GM19238 (cell line): ENCODE measurements at regions not wholly inside any gene's neighbourhood (a gene's known extent, or its start where the extent isn't known, plus 50 kb on each side); places are given as distances from the start of the nearest gene placed in this dataset.
"Not testable (repeated sequence)": the region's sequence is repeated elsewhere in the genome, so short reads cannot be mapped to it uniquely, and the experiment has no call there.

Source experiments
- DNase-seq: peaks from one replicate; pipeline ENCODE4 v3.0.0; 2011; ENCODE audit warnings: low spot score; ENCODE audit not compliant: insufficient read length

DNA sequence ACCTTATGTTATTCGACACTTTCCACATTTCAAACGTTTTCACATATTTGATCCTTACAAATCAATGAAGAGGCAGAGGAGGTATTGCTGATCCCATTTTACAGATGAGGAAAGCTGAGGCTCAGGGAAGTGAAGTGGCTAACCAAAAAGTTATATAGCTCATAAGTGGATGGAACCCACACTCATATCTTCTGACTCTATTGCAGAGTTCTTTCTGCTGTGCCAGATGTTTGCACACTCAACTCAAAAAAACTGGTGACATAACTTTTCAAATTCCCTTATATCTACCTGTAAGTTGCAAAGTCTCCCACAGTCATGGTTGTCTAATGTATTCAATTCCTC is 84.0 kb upstream of the SETMAR start:
- no peak for DNase-seq

DNA sequence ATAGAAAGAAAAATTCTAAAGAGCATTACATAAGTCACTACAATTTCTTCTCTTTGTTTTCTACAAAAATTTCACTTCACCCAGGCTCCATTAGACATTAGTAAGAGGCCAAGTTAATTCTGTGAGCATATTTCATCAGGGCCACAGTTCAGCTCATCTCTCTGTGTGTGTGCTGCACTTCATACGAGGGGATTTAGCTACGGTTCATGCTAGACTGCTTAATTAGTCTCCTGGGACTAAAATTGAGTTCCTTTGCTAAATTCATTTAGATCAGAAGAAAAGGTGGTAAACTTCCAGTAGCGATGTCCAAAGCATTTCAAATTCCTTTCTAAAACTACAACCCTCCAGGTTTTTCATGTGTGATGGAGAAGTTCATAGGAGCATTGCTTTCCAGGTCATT is 83.1 kb upstream of the SETMAR start:
- DNase-seq: no peak

DNA sequence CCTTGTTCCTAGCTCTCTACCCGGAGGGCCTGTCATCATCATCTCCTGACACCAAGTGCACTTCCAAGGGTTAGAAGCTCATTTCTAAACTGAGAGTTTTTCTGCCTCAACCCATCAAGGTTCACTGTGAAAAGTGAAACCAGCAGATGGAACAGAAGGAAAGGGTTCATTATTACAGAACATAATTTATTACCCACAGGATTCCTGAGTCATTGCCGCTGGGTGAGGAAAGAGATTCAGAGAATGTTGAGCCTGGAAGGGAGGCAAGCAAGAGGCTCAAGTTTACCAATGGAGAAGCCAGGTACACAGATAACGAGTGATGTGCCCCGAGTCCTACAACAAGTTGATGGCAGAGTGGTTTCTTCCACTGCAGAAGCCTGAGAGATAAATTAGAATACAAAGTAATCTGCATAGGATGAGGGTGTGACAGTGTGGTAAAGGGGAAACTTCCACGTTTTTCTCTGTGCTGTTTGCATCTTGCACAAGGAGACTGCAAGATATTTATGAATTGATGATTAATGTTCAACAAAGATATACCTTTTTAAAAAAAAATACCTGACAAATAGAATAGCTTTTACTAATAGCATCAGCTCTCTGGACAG is 80.5 kb upstream of the SETMAR start:
- DNase-seq: no peak

DNA sequence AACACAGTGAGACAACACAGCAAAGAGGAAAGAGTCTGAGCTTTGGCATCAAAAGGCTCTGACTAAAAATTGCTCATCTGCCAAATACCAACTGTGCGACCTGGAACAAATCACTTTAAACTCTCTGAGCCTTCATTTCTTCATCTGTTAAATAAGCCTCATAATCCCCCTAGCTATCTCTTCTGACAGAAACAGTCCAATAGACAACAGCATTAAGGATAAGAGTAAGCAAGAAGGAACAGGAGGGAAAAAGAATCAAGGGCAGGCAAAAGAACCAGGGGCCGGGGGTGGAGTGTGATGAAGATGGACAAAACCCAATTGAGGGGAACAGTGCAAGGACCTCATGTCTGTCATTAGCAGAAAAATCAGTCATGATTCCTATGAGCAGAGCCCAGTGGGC is 79.4 kb upstream of the SETMAR start:
- no peak for DNase-seq

DNA sequence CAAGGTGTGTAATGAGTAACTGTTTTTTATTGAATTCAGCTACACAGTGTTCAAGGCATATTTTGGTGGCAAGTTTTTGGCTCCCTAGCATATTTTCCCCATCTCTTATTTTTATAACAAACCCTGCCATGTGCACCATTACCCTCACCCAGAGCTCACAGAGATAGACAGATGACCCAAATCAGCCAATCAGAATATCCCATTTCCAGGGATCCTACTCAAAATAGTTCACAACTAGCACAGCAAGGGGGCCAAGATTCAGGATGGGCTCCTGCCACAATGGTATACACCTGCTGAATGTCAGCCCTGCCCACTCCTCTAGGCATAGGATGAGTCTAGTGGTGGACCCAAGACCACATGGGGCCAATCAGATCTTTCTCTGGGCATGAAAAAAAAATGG is 78.8 kb upstream of the SETMAR start:
- DNase-seq: no peak

DNA sequence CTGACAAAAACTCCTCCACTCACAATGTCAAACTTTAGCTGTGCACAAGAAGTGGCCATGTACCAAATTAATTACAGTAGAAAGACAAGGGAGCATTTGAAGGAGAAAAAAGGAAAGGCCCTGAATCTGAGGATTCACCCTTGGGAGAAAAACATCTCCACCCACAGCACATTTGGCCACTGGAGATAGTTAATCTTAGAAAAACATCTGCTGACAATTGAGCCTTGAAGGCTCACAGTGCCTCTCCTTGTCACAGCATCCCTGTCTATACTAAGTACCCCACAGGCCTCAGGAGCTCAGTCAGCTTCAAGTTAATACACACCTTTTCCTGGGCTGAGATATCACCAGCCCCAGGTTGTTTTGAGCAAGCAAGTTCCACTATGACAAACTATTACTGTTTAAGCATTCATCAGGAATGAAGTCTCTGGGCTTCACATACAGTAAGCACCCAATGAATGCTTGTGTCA is 78.1 kb upstream of the SETMAR start:
- no peak for DNase-seq

DNA sequence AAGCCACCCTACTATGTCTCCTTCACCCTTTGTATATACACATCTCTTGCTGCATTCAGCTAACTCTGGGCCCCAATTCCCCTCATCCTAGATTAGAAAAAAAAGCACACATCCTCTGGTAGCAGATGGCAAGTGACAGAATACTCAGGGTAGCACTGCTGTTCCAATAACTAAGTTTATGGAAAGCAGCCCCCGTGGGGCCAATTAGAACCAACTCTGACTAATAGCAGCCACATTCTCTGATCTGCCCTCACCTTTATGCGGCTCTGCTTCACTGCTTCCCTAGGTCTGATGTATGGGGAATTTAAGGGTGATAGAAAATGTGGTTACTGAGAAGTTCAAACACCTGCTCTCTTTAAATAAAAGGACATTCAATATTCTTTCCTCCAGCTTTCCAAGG is 74.9 kb upstream of the SETMAR start:
- DNase-seq: no peak

DNA sequence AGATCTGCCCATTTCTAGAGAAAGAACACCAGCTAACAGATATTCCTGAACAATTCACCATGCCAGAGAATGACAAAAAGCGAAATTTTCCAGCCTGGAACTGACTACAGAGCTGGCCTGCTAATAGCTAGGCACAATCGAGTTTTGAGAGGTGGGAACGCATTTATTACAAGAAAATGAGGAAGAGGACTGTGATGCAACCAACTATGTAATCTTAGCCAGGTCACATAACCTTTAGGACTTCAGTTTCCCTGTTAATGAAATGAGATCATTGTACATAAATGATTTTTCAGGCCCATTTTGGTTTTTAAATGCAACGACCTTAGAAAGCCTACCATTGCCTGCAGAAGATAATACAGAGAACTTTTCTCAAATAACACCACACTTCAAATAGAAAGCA is 72.1 kb upstream of the SETMAR start:
- no peak for DNase-seq

DNA sequence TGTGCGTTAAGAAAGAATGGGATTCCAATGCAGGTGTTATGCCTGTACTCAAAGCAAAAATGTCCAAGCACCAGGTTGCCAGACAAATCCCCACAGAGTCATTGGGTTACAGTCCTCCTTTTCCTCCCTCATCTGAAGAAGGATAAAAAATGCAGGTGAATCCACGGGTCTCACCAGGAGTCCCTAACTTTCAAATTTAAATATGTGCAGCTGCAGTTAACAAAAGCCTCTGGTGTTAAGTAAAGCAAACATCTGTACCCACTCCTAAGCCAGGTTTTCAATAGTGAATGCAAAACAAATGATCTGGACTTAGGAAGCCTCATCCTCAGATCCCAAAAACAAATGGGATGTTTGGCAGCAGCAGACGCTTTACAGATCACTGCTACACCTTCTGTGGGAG is 70.4 kb upstream of the SETMAR start:
- DNase-seq: no peak

DNA sequence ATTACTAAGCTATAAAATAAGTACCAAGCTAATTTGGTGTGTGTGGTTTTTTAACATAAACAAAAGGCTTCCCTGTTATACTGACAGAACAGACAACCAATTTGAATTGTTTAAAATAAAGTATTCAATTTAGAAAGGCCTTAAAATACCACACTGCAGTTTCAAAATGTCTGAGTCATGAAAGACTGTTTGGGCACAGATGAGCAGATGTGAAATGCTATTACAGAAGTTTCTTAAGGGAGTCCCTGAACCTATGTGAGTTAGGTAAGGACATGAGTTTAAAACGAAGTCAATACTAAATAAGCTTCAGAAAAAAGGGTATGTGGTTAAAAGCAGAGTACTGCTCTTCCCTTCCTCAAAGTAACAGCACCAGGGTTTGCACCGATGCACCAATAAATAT is 69.7 kb upstream of the SETMAR start:
- DNase-seq: no peak

DNA sequence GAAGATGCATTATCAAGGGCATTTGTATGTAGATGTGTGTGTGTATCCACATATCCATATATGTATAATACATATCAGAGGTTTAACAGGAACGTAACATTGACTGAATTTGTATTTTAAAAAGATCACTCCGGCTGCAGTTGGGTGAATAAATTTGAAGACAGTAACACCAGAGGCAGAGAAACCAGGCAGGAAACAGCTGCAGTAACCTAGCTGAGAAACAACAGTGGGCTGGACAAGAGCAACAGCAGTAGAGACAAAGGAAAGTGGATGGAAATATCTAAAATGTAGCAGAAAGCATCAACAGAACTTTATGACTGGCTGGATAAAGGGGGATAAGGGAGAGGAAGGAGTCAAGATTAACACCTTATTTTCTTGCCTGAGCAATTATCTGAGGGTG is 68.3 kb upstream of the SETMAR start:
- DNase-seq: no peak

DNA sequence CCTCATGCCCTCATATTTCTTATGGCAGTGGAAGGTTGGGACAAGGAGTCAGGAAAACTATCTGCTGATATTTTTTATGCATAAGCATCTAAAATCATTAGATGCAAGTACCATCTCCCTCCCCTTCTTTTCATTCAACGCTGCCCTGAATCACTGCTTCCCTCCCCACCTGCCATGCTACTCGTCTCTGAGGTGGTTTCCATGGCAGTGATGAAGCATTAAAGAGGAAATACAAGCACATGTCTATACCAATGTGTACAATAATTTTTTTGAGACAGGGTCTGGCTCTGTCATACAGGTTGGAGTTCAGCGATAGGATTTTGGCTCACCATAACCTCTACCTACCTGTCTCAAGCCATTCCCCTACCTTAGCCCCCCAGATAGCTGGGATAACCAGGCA is 67.5 kb upstream of the SETMAR start:
- DNase-seq: no peak

DNA sequence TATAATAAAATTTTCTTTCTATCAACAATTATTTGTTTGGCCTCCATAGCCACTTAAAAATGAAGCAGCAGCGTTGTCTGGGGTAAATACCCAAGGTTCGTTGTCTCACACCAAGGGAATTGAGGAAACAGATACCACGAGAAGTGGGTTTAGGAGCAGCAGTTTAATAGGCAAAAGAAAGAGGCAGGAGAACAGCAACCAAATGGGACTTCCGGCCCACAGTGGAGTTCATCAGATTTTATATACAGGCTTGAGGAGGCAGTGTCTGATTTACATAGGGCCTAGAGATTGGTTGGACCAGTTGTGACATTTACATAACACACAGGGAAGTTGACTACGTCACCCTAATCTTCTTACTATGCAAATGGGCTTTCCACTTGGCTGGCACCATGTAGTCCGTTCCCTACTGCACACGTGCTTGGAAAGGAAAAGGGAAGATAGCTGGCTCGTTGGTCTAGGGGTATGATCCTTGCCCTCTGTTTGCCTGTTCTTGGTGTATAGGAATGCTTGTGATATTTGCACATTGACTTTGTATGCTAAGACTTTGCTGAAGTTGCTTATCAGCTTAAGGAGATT is 61.5 kb upstream of the SETMAR start:
- DNase-seq: no peak

DNA sequence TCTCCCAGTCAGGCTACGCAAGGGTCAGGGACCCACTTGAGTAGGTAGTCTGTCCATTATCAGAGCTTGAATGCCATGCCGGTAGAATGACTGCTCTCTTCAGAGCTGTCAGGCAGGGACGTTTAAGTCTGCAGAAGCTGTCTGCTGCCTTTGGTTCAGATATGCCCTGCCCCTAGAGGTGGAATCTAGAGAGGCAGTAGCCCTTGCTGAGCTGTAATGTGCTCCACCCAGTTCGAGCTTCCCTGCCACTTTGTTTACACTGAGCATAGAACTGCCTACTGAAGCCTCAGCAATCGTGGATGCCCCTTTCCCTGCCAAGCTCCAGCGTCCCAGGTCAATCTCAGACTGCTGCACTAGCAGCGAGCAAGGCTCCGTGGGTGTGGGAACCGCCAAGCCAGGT is 57.5 kb upstream of the SETMAR start:
- DNase-seq: no peak

DNA sequence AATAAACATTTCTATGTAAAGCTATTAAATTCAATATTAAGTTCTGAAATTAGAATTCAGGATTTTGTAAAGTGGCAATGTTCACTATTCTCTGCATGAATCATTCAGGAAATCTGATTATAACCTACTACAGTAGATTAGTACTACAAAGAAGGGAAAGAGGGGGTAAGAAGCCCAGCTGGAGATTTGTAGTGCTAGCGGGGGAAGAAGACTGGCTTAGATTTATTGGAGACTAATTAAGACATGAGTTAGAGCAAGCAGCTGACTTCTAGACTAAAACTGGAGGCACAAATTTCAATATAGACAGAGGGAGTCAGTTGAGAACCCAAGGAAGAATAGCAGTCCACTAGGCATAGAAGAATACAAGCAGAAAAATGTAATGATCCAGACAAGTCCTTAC is 55.8 kb upstream of the SETMAR start:
- DNase-seq: no peak

DNA sequence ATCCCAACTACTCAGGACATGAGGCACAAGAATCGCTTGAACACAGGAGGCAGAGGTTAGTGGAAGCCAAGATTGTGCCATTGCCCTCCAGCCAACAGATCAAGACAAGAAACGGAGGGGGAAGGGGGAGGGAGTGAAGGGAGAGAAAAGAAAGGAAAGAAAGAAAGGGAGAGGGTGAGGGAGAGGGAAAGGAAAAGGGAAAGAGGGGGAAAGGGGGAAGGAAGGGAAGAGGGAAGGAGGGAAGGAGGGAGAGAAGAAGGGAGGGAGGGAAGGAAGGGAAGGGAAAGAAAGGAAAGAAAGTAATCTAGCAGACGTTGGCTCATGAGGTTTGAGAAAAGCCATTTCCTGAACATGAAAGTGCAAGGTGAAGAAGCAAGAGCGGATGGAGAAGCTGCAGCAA is 53.1 kb upstream of the SETMAR start:
- DNase-seq: no peak

DNA sequence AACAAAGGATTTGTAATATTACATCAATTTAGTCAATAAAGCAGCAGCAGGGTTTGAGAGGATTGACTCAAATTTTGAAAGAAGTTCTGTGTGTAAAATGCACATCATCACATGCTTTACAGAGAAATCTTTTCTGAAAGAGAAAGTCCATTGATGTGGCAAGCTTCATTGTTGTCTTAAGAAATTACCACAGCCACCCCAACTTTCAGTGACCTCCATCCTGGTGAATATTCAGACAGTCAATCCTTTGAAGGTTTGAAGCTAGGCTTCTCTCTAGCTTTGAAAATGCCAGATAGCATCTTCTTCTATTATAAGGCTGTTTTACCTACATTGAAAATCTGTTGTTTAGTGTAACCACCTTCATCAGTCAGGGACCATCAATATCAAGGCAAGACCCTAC is 51.8 kb upstream of the SETMAR start:
- no peak for DNase-seq

DNA sequence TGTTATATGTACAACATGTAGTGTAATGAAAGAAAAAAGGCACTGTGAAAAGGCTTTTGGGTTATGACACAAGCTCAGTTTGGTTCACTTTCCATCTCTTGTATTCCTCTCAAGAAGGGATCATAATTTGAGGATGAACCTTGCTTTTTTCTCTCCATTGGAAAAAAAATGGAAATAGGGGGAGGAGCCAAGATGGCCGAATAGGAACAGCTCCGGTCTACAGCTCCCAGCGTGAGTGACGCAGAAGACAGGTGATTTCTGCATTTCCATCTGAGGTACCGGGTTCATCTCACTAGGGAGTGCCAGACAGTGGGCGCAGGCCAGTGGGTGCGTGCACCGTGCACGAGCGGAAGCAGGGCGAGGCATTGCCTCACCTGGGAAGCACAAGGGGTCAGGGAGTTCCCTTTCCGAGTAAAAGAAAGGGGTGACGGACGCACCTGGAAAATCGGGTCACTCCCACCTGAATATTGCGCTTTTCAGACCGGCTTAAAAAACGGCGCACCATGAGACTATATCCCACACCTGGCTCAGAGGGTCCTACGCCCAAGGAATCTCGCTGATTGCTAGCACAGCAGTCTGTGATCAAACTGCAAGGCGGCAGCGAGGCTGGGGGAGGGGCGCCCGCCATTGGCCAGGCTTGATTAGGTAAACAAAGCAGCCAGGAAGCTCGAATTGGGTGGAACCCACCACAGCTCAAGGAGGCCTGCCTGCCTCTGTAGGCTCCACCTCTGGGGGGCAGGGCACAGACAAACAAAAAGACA is 49.9 kb upstream of the SETMAR start:
- not testable (repeated sequence) for DNase-seq
